A549 (cell line): ENCODE measurements at regions not wholly inside any gene's neighbourhood (a gene's known extent, or its start where the extent isn't known, plus 50 kb on each side); places are given as distances from the start of the nearest gene placed in this dataset.

Experiments used
- ATAC-seq, 2 experiments: fragments of 200-7000 bp in 1 of 2; fragments of >200 bp in 1 of 2; cut with Nextera tagmentation in 1 of 2; cut with Tn5 transposase in 1 of 2; 3 replicates each; pipeline versions ENCODE4 v1.8.0 to v1.9.1; 2018 to 2020; ENCODE audit warnings: mild to moderate bottlenecking in 1 of 2, moderate library complexity in 1 of 2
- CTCF ChIA-PET: fragments of 300-600 bp; sonication (Branson Sonifier 250); formaldehyde crosslinking; extraction: SDS; loops from one replicate; lab custom pipeline; 2021; ENCODE audit warnings: antibody characterized with exemption, inconsistent platforms; lab: Yijun Ruan, JAX
- POLR2A ChIA-PET: fragments of 350-600 bp; formaldehyde crosslinking; extraction: SDS; loops from one replicate; lab custom pipeline; 2021; ENCODE audit warnings: antibody characterized with exemption, inconsistent platforms; lab: Yijun Ruan, JAX
- DNase-seq, 2 experiments: peaks; one replicate each; pipeline versions ENCODE4 v3.0.0 to v3.0.0-alpha.2; 2011 to 2016; ENCODE audit warnings: low read depth in 1 of 2, low spot score in 1 of 2
- FAIRE-seq: peaks from 2 replicates; lab custom pipeline; 2011; peaks lifted over from hg19 to GRCh38; lab: Jason Lieb, UNC
- H3K27ac ChIP-seq, 2 experiments: fragments of >200 bp; sonication (Bioruptor Twin); formaldehyde crosslinking; 3 replicates each; pipeline ENCODE4 v1.5.1; 2016 to 2017
- H3K4me1 ChIP-seq: fragments of >200 bp; sonication (Bioruptor Twin); formaldehyde crosslinking; 3 replicates; pipeline ENCODE4 v1.6.1; 2016
- H3K4me2 ChIP-seq: fragments of >200 bp; sonication (Bioruptor Twin); formaldehyde crosslinking; 3 replicates; pipeline ENCODE4 v1.6.1; 2016
- H3K4me3 ChIP-seq: fragments of >200 bp; sonication (Bioruptor Twin); formaldehyde crosslinking; 3 replicates; pipeline ENCODE4 v1.5.1; 2016
- H3K9me3 ChIP-seq: fragments of >200 bp; sonication (Bioruptor Twin); formaldehyde crosslinking; 3 replicates; pipeline ENCODE4 v1.6.1; 2016
- BCL3 ChIP-seq: fragments of >200 bp; sonication (Bioruptor Twin); formaldehyde crosslinking; IDR thresholded peaks from 3 replicates; pipeline ENCODE4 v1.6.1; 2016
- CEBPB ChIP-seq, 2 experiments: fragments of >200 bp in 1 of 2; sonication (Bioruptor Twin) in 1 of 2; formaldehyde crosslinking in 1 of 2; IDR thresholded peaks; 2 replicates each; pipeline ENCODE4 v1.6.1; 2012 to 2016
- CTCF ChIP-seq: fragments of >200 bp; sonication (Bioruptor Twin); formaldehyde crosslinking; IDR thresholded peaks from 3 replicates; pipeline ENCODE4 v1.5.1; 2016
- EHMT2 ChIP-seq: fragments of 200-600 bp; sonication (generic); IDR thresholded peaks from 2 replicates; pipeline ENCODE4 v1.6.1; 2016; ENCODE audit warnings: antibody characterized with exemption, low read depth, mild to moderate bottlenecking, moderate library complexity
- ELK1 ChIP-seq: fragments of 150-350 bp; IDR thresholded peaks from 2 replicates; pipeline ENCODE4 v1.6.1; 2014; ENCODE audit warnings: low read depth, mild to moderate bottlenecking, low read length
- FOSL2 ChIP-seq, 2 experiments: fragments of 450-650 bp in 1 of 2; fragments of >200 bp in 1 of 2; sonication (Bioruptor Twin) in 1 of 2; formaldehyde crosslinking; IDR thresholded peaks; 2 replicates each; pipeline versions ENCODE4 v1.5.0 to v1.6.1; 2016 to 2020; ENCODE audit warnings: mild to moderate bottlenecking in 1 of 2, moderate library complexity in 1 of 2
- FOXS1 ChIP-seq: fragments of 250-450 bp; sonication (Bioruptor Pico); IDR thresholded peaks from 2 replicates; pipeline ENCODE4 v1.5.0; 2020; ENCODE audit warnings: mild to moderate bottlenecking, moderate library complexity
- GATA3 ChIP-seq: IDR thresholded peaks from 2 replicates; pipeline ENCODE4 v1.6.1; 2012; ENCODE audit warnings: borderline replicate concordance
- HES2 ChIP-seq: fragments of >200 bp; sonication (Bioruptor Twin); formaldehyde crosslinking; IDR thresholded peaks from 2 replicates; pipeline ENCODE4 v1.6.1; 2016
- HOXA7 ChIP-seq: fragments of 250-450 bp; sonication (Bioruptor Pico); IDR thresholded peaks from 2 replicates; pipeline ENCODE4 v1.5.0; 2020; ENCODE audit warnings: mild to moderate bottlenecking, moderate library complexity
- HOXB13 ChIP-seq: fragments of 250-450 bp; sonication (Bioruptor Pico); IDR thresholded peaks from 2 replicates; pipeline ENCODE4 v1.5.0; 2020; ENCODE audit warnings: low read depth, mild to moderate bottlenecking, moderate library complexity
- HOXB5 ChIP-seq: fragments of 250-450 bp; sonication (Bioruptor Pico); IDR thresholded peaks from 2 replicates; pipeline ENCODE4 v1.5.0; 2020; ENCODE audit warnings: mild to moderate bottlenecking, moderate library complexity
- JUNB ChIP-seq: fragments of >200 bp; sonication (Bioruptor Twin); formaldehyde crosslinking; IDR thresholded peaks from 2 replicates; pipeline ENCODE4 v1.6.1; 2016
- KDM5A ChIP-seq: fragments of 200-600 bp; sonication (generic); IDR thresholded peaks from 2 replicates; pipeline ENCODE4 v1.6.1; 2016; ENCODE audit warnings: antibody characterized with exemption, mild to moderate bottlenecking
- MAX ChIP-seq: IDR thresholded peaks from 2 replicates; pipeline ENCODE4 v1.6.1; 2012
- MAZ ChIP-seq: fragments of 150-350 bp; IDR thresholded peaks from 2 replicates; pipeline ENCODE4 v1.6.1; 2014; ENCODE audit warnings: antibody characterized with exemption, low read depth, low read length, borderline replicate concordance
- MYC ChIP-seq: IDR thresholded peaks from 2 replicates; pipeline ENCODE4 v1.6.1; 2012; ENCODE audit warnings: mild to moderate bottlenecking, inconsistent platforms, low read length, improper control_type of control experiment, borderline replicate concordance
- RAD21 ChIP-seq, 2 experiments: fragments of >200 bp in 1 of 2; sonication (Bioruptor Twin) in 1 of 2; formaldehyde crosslinking in 1 of 2; IDR thresholded peaks in 1 of 2; conservative IDR thresholded peaks in 1 of 2; 2 replicates in 1 of 2; 3 replicates in 1 of 2; pipeline ENCODE4 v1.6.1; 2012 to 2018; ENCODE audit warnings: inconsistent platforms in 1 of 2
- RARB ChIP-seq: fragments of 250-450 bp; sonication (Bioruptor Pico); IDR thresholded peaks from 2 replicates; pipeline ENCODE4 v1.8.0; 2021; ENCODE audit warnings: mild to moderate bottlenecking, moderate library complexity
- RCOR1 ChIP-seq: fragments of 150-350 bp; IDR thresholded peaks from 2 replicates; pipeline ENCODE4 v1.6.1; 2014; ENCODE audit warnings: antibody characterized with exemption, low read length, low read depth
- REST ChIP-seq: fragments of 200-600 bp; sonication (generic); IDR thresholded peaks from 2 replicates; pipeline ENCODE4 v1.6.1; 2016; ENCODE audit warnings: antibody characterized with exemption, mild to moderate bottlenecking, moderate library complexity
- RFX5 ChIP-seq: fragments of 450-650 bp; IDR thresholded peaks from 2 replicates; pipeline ENCODE4 v1.7.1; 2014; ENCODE audit warnings: antibody characterized with exemption, mild to moderate bottlenecking, moderate library complexity
- TFCP2L1 ChIP-seq: fragments of 250-450 bp; sonication (Bioruptor Pico); IDR thresholded peaks from 2 replicates; pipeline ENCODE4 v1.5.0; 2021; ENCODE audit warnings: mild to moderate bottlenecking
- TP53 ChIP-seq: fragments of 250-450 bp; sonication (Bioruptor Pico); IDR thresholded peaks from 2 replicates; pipeline ENCODE4 v1.5.0; 2021; ENCODE audit warnings: mild to moderate bottlenecking, moderate library complexity
- USF2 ChIP-seq: fragments of 450-650 bp; IDR thresholded peaks from 2 replicates; pipeline ENCODE4 v1.6.1; 2014; ENCODE audit warnings: antibody characterized with exemption
- ZC3H11A ChIP-seq: fragments of 450-650 bp; IDR thresholded peaks from 2 replicates; pipeline ENCODE4 v1.6.1; 2014; ENCODE audit warnings: antibody characterized with exemption, mild to moderate bottlenecking
- ZFP36 ChIP-seq: fragments of 450-650 bp; IDR thresholded peaks from 2 replicates; pipeline ENCODE4 v1.6.1; 2014; ENCODE audit warnings: borderline replicate concordance; ENCODE audit not compliant: partially characterized antibody
- ZNF302 ChIP-seq: fragments of 250-450 bp; sonication (Bioruptor Pico); IDR thresholded peaks from 2 replicates; pipeline ENCODE4 v1.9.0; 2021; ENCODE audit warnings: inconsistent platforms, mild to moderate bottlenecking, moderate library complexity
- ZSCAN20 ChIP-seq: fragments of 250-450 bp; sonication (Bioruptor Pico); IDR thresholded peaks from 2 replicates; pipeline ENCODE4 v1.8.0; 2022; ENCODE audit warnings: mild to moderate bottlenecking, moderate library complexity
- WGBS: methylation state at CpG from one replicate; pipeline ENCODE4 v1.1.6; 2017; ENCODE audit errors: missing lambda C conversion rate; 5-methylcytosine and 5-hydroxymethylcytosine counted together

- H3K4me2 ChIP-seq = peak overlapping the region; percentile 59
- peak; percentile 96 to 98 for ATAC-seq
- CTCF ChIA-PET = interaction anchor here (0.9 to 1.8 kb wide), 2 partner anchors 48 to 396 kb away, joined by 3 to 4 read pairs; no protein-coding TSS in a partner anchor
- H3K4me3 ChIP-seq = no peak overlapping the region
- peak; percentile 58 to 91 for DNase-seq
- peak overlapping the region; percentile 63 to 84 for H3K27ac ChIP-seq
- H3K9me3 ChIP-seq = peaks cover 6% of the 10 kb centered on the region; the same call in 2 of the 3 replicates
- FAIRE-seq = peak; percentile 88
- WGBS = 1% methylated on average over 5 of the region's 5 CpGs
- POLR2A ChIA-PET = no interaction called here
- peaks cover 37% of the 10 kb centered on the region for H3K4me1 ChIP-seq
- TF ChIP-seq RCOR1 (no peak), CEBPB (IDR thresholded peaks at IDR 0.05) (peak in 1 of 2 experiments; percentile 60; a peak in 2 of 4 replicates), JUNB (peak; percentile 90), CTCF (no peak), ZFP36 (no peak), ELK1 (no peak), USF2 (no peak), RFX5 (no peak), RAD21 (conservative IDR thresholded peaks at IDR 0.05 in 1 of 2, IDR thresholded peaks at IDR 0.05 in 1 of 2) (peak; percentile 33 to 51; a peak in 4 of 5 replicates), BCL3 (no peak), HOXB13 (CRISPR knock-in tag) (no peak), EHMT2 (no peak), HES2 (no peak), TP53 (no peak), ZC3H11A (no peak), TFCP2L1 (no peak), KDM5A (no peak), MAZ (no peak), RARB (CRISPR knock-in tag) (no peak), MYC (0 out of 2 replicates have a peak, but pooled peaks have one; percentile 19), FOSL2 (IDR thresholded peaks at IDR 0.05) (peak; percentile 88), FOSL2 (CRISPR knock-in tag; IDR thresholded peaks at IDR 0.05) (peak; percentile 90), GATA3 (peak; percentile 69; the same call in 1 of the 2 replicates), MAX (peak; percentile 81), HOXB5 (CRISPR knock-in tag) (no peak), FOXS1 (peak; percentile 4; the same call in 1 of the 2 replicates), ZSCAN20 (CRISPR knock-in tag) (no peak), ZNF302 (CRISPR knock-in tag) (no peak), REST (peak; percentile 72), HOXA7 (CRISPR knock-in tag) (no peak)
Observed at GRCh38 chr5:68683632-68684036, 410.2 kb upstream of the SLC30A5 start.
